Bronchial epithelial cell (primary cell): ENCODE measurements at regions not wholly inside any gene's neighbourhood (a gene's known extent, or its start where the extent isn't known, plus 50 kb on each side); places are given as distances from the start of the nearest gene placed in this dataset.
A peak's percentile ranks its signal among the peaks of the same experiment; 100 is the strongest.

ENCODE experiments used
- DNase-seq: peaks from one replicate; pipeline ENCODE4 v3.0.0-alpha.2; 2010; ENCODE audit warnings: low read depth
- FAIRE-seq: peaks from 2 replicates; lab custom pipeline; 2011; peaks lifted over from hg19 to GRCh38; lab: Jason Lieb, UNC
- H3K27me3 ChIP-seq: 2 replicates; pipeline ENCODE4 v1.5.1; 2011; ENCODE audit warnings: low read length; ENCODE audit not compliant: control insufficient read depth, insufficient read depth
- H3K36me3 ChIP-seq: 2 replicates; pipeline ENCODE4 v1.5.1; 2011; ENCODE audit warnings: low read length; ENCODE audit not compliant: control insufficient read depth, insufficient read depth
- H3K4me3 ChIP-seq: 2 replicates; pipeline ENCODE4 v1.5.1; 2011; ENCODE audit warnings: mild to moderate bottlenecking, low read depth, low read length, control low read depth
- TF ChIP-seq, protein P1 (sequence below): IDR thresholded peaks from 2 replicates; pipeline ENCODE4 v1.5.1; 2011; ENCODE audit warnings: mild to moderate bottlenecking, moderate library complexity, low read length, control low read depth, inconsistent platforms; ENCODE audit not compliant: insufficient read depth, severe bottlenecking

DNA sequence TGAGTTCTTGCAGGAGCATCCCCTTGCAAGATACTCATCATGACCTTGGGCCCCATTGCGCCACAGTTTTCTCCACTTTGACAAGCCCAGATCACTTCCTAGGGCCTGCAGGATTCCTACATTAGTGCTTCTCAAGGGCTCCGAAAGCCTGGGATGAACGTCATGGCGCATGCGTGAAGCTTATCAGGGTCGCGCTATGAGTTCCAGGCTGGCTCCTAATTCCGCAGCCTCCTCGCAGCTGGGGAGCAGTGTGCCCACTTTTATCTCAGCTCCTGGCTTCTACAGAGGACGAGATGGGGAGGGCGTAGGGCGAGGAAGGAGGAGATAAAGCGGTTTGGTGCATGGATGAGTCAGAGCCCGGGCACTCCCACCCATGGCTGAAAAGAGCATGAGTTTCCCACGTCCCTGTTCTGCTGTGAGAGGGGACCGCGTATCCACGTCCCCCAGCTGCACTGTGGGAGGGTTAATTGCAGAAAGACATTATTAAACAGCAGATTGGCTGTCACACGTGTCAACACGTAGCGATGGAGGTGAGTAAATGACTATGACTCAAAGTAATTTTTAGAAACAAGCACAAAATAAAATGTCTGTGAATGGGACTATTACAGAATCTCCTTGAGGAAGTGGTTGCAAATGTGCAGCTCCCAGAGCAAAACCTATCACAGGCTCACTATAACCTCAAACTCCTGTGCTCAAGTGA is 72.9 kb upstream of the DSP start:
- no peak overlapping the region for H3K4me3 ChIP-seq
- H3K36me3 ChIP-seq, result no peaks in the 10 kb centered on the region
- TF ChIP-seq, protein P1, sequence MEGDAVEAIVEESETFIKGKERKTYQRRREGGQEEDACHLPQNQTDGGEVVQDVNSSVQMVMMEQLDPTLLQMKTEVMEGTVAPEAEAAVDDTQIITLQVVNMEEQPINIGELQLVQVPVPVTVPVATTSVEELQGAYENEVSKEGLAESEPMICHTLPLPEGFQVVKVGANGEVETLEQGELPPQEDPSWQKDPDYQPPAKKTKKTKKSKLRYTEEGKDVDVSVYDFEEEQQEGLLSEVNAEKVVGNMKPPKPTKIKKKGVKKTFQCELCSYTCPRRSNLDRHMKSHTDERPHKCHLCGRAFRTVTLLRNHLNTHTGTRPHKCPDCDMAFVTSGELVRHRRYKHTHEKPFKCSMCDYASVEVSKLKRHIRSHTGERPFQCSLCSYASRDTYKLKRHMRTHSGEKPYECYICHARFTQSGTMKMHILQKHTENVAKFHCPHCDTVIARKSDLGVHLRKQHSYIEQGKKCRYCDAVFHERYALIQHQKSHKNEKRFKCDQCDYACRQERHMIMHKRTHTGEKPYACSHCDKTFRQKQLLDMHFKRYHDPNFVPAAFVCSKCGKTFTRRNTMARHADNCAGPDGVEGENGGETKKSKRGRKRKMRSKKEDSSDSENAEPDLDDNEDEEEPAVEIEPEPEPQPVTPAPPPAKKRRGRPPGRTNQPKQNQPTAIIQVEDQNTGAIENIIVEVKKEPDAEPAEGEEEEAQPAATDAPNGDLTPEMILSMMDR, result no peak
- no peaks in the 10 kb centered on the region for H3K27me3 ChIP-seq
- FAIRE-seq, result no peak
- peak; percentile 77 for DNase-seq

DNA sequence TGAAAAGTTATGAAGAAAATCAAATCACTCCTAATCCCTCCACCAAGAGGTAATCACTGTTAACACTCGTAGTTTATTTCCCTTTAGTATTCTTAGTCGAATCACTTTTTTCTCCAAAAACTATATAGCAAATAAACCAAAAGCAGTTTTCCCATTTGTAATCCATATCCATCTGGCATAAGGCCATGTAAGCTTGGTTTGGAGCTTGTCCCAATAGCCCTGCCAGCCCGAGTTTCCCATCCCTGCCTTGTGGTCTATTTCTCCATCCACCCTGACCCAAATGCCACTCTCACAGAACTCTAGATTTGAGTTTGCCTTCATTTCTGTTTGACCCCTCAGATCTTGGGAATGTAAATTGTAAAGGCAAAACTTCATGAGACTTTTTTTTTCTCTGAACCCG is 71.8 kb upstream of the DSP start:
- no peak for FAIRE-seq
- H3K27me3 ChIP-seq, result no peaks in the 10 kb centered on the region
- H3K36me3 ChIP-seq, result no peaks in the 10 kb centered on the region
- no peak overlapping the region for H3K4me3 ChIP-seq
- TF ChIP-seq, protein P1, result no peak
- no peak for DNase-seq

- FAIRE-seq, result no peak
- DNase-seq, result no peak
- H3K27me3 ChIP-seq, result no peaks in the 10 kb centered on the region
Observed at GRCh38 chr6:7471171-7471570, 70.3 kb upstream of the DSP start.

DNA sequence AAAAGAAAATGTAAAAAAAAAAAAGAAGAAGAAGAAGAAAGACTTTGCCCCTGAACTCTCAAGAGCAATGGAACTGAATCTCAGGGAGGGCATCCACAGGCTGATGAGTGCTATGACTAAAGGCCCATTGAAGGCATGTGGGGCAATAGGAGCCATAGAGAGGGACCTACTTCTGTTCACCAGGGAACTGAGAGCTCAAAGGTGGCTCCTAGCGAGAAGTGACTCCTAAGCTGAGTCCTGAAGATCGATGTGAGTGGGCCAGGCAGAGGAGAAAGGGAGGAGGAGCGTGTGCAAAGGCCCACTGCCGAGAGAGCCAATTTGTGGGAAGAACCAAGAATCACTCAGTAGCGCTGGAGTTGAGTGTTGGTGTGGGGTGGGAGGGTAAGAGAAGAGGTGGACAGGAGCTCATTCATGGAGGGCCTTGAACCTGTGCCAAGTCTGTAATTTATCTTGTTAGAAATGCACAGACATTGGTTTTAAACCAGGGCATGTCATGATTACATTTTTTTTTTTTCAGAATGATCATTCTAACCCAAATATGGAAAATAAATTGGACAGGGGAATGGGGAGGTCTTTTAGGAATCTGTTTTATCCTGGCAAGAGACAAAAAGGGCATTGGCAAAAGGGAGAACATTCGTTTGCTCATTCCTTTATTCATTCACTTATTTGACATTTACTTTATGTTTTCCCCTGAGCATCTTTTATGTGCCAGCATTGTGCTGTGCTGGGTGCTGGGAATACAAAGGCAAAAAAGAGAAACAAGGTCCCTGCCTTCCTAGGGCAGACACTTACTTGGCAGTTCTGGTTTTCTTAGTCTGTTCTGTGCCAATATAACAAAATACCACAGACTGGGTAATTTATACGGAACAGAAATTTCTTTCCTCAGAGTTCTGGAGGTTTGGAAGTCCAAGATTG is 67.4 kb upstream of the DSP start:
- TF ChIP-seq, protein P1, result no peak
- DNase-seq (no peak), FAIRE-seq (no peak)
- Histone ChIP-seq H3K4me3 (no peak overlapping the region), H3K27me3 (no peaks in the 10 kb centered on the region), H3K36me3 (no peaks in the 10 kb centered on the region)

More at GRCh38 chr6:7471171-7471570, 70.3 kb upstream of the DSP start:
- no peaks in the 10 kb centered on the region for H3K36me3 ChIP-seq
- TF ChIP-seq, protein P1, result no peak
- H3K4me3 ChIP-seq, result no peak overlapping the region

DNA sequence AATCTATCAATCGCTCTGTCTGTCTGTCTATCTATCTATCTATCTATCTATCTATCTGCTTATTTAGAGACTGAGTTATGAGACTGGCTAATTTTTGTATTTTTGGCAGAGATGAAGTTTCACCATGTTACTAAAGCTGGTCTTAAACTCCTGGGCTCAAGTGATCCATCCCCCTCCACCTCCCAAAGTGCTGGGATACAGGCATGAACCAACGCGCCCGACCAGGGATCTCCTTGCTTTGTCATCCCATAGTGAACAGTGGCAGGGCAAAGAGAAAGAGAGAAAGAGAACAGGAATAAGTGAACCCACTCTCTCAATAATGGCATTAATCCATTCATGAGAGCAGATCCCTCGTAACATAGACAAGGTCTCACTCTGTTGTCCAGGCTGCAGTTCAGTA is 66.4 kb upstream of the DSP start:
- FAIRE-seq (no peak), DNase-seq (peak; percentile 81)
- TF ChIP-seq, protein P1, result no peak
- Histone ChIP-seq H3K36me3 (no peaks in the 10 kb centered on the region), H3K27me3 (no peaks in the 10 kb centered on the region), H3K4me3 (no peak overlapping the region)
